Lung (tissue), 11 donors: ENCODE measurements at regions not wholly inside any gene's neighbourhood (a gene's known extent, or its start where the extent isn't known, plus 50 kb on each side); places are given as distances from the start of the nearest gene placed in this dataset.

ENCODE experiments used
- ATAC-seq: fragments of 200-7000 bp; cut with Tn5 transposase; one replicate; pipeline ENCODE4 v1.9.1; 2020; ENCODE audit warnings: moderate number of reproducible peaks; ENCODE audit not compliant: insufficient read depth, low FRiP score
- DNase-seq, 3 donors: peaks; one replicate each; pipeline ENCODE4 v3.0.0-alpha.2; 2013 to 2017
- H3K27ac ChIP-seq, 2 donors: one replicate each; pipeline ENCODE4 v1.5.1; 2013; ENCODE audit warnings: mild to moderate bottlenecking in 2 of 2, moderate library complexity in 2 of 2, control low read depth in 1 of 2, inconsistent platforms in 1 of 2, low read depth in 1 of 2, low read length in 1 of 2
- H3K27me3 ChIP-seq, 3 donors: one replicate each; pipeline ENCODE4 v1.5.1; 2013; ENCODE audit warnings: low read length in 2 of 3; ENCODE audit not compliant: control insufficient read depth in 3 of 3, insufficient read depth in 3 of 3
- H3K36me3 ChIP-seq, 4 donors: one replicate each; pipeline ENCODE4 v1.5.1; 2013; ENCODE audit warnings: low read length in 4 of 4, mild to moderate bottlenecking in 1 of 4, moderate library complexity in 1 of 4; ENCODE audit not compliant: control insufficient read depth in 4 of 4, insufficient read depth in 4 of 4
- H3K4me1 ChIP-seq, 5 donors: one replicate each; pipeline ENCODE4 v1.5.1; 2013; ENCODE audit warnings: low read length in 5 of 5, mild to moderate bottlenecking in 2 of 5, moderate library complexity in 1 of 5; ENCODE audit not compliant: control insufficient read depth in 5 of 5, insufficient read depth in 5 of 5
- H3K4me3 ChIP-seq: one replicate; pipeline ENCODE4 v1.5.1; 2013; ENCODE audit warnings: mild to moderate bottlenecking, control low read depth, moderate library complexity
- H3K9ac ChIP-seq, 2 donors: one replicate each; pipeline ENCODE4 v1.5.1; 2013; ENCODE audit warnings: low read length in 2 of 2, control low read depth in 1 of 2; ENCODE audit not compliant: insufficient read depth in 1 of 2
- H3K9me3 ChIP-seq, 4 donors: one replicate each; pipeline ENCODE4 v1.5.1; 2013; ENCODE audit warnings: low read length in 3 of 4, mild to moderate bottlenecking in 1 of 4, moderate library complexity in 1 of 4; ENCODE audit not compliant: control insufficient read depth in 4 of 4, insufficient read depth in 3 of 4
- CTCF ChIP-seq: IDR thresholded peaks from 2 replicates; pipeline ENCODE4 v1.5.1; 2012; ENCODE audit warnings: mild to moderate bottlenecking; ENCODE audit errors: control extremely low read depth, extremely low read depth
- WGBS, 2 donors: extraction: QIAGEN DNeasy Blood & Tissue Kit; methylation state at CpG; one replicate each; pipeline ENCODE4 v1.1.7; 2013; 5-methylcytosine and 5-hydroxymethylcytosine counted together
- donor health status: control.
- donor health status: control.
- donor health status: Bipolar disorder and iron deficiency.
- donor health status: healthy.
- donor health status: DM: yes; HTN: yes; CAD: no.

- Histone ChIP-seq H3K27ac (no peak overlapping the region), H3K4me1 (no peaks in the 10 kb centered on the region), H3K36me3 (no peaks in the 10 kb centered on the region), H3K27me3 (no peaks in the 10 kb centered on the region), H3K4me3 (no peak overlapping the region), H3K9me3 (no peaks in the 10 kb centered on the region), H3K9ac (no peak overlapping the region)
- TF ChIP-seq CTCF: no peak
- no peak for DNase-seq
- 91 to 99% methylated on average over 2 of the region's 2 CpGs for WGBS, 2 donors
- no peak for ATAC-seq
Measured at GRCh38 chr2:177118636-177119035, 94.0 kb upstream of the HNRNPA3 start.

GRCh38 chr2:177119099-177119498 is 93.5 kb upstream of the HNRNPA3 start:
- DNase-seq: no peak
- TF ChIP-seq CTCF: no peak
- Histone ChIP-seq H3K9me3 (no peaks in the 10 kb centered on the region), H3K4me1 (no peaks in the 10 kb centered on the region), H3K27me3 (no peaks in the 10 kb centered on the region), H3K4me3 (no peak overlapping the region), H3K9ac (no peak overlapping the region), H3K36me3 (no peaks in the 10 kb centered on the region), H3K27ac (no peak overlapping the region)
- ATAC-seq: no peak
- WGBS, 2 donors: 95 to 99% methylated on average over 5 of the region's 5 CpGs

DNA sequence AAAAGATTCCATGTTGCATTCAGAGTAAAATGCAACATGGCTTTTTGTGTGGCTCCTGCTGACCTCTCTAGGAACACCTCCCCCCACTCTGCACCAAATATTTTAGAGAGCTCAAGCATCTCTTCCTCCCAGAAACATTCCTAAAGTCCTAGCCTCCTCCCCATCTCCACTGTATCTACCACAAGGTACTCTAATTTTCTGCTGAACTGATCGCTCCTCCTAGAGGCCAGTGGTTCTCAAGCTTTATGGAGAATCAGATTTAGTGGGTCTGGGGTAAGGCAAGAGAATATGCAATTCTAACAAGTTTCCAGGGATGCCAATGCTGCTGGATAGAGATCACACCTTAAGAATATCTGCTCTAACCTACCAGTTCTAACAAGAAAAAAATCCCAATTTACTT is 89.5 kb upstream of the HNRNPA3 start:
- Histone ChIP-seq H3K4me3 (no peak overlapping the region), H3K27me3 (no peaks in the 10 kb centered on the region), H3K4me1 (no peaks in the 10 kb centered on the region), H3K27ac (no peak overlapping the region), H3K9me3 (no peaks in the 10 kb centered on the region), H3K9ac (no peak overlapping the region), H3K36me3 (no peaks in the 10 kb centered on the region)
- ATAC-seq (no peak), DNase-seq (no peak)
- 89 to 96% methylated on average over 1 of the region's 1 CpG for WGBS, 2 donors
- TF ChIP-seq CTCF: no peak

DNA sequence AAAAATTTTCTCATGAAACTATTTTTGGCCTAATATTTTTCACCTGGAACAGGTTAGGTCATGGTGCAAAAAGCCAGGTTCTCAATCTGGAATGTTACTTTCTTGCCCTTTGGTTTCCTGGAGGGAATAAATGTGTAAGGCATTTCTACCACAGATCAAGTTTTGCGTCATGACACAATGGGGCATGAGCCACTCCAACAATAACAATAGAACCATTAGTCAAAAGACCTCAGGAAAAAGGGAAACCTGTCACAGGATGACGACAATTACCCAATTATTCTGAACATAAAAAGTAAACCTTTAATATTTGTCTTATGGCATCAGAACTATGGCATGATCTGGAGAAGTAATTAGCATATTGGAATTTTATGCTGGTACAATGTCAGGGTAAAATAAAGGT is 88.2 kb upstream of the HNRNPA3 start:
- Histone ChIP-seq H3K27ac (no peak overlapping the region), H3K36me3 (no peaks in the 10 kb centered on the region), H3K27me3 (no peaks in the 10 kb centered on the region), H3K4me1 (no peaks in the 10 kb centered on the region), H3K9ac (no peak overlapping the region), H3K9me3 (no peaks in the 10 kb centered on the region), H3K4me3 (no peak overlapping the region)
- 71 to 82% methylated on average over 2 of the region's 2 CpGs for WGBS, 2 donors
- ATAC-seq: no peak
- no peak for DNase-seq
- TF ChIP-seq CTCF: no peak
